ENCODE measurements at regions not wholly inside any gene's neighbourhood (a gene's known extent, or its start where the extent isn't known, plus 50 kb on each side); places are given as distances from the start of the nearest gene placed in this dataset.
"Not testable (repeated sequence)": the region's sequence is repeated elsewhere in the genome, so short reads cannot be mapped to it uniquely, and the experiment has no call there.

- no peak for DNase-seq (ENCODE audit: low read depth)
Observed at GRCh38 chr11:70592641-70593165, 194.4 kb downstream of the CTTN start.

- no peak for DNase-seq (ENCODE audit: low read depth)
Observed at GRCh38 chr11:70593446-70593983, 195.2 kb downstream of the CTTN start.

DNA sequence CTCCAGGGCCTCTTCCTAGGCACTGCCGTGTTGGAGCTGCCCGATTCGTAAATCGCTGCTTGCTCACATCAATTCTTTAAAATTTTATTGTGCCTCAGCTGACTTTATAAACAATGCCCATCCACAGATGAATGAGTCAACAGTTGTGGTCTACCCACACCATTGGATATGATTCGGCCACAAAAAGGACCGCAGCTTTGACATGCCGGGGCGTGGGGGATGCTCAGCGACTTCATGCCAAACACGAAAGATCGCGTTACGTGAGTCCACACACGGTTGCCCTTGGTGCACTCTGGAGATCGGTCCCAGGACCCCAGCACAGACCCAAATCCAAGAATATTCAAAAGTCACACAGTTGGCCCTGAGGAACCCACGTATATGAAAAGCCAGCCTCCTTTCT, 195.7 kb downstream of the CTTN start:
- no peak for DNase-seq (ENCODE audit: low read depth)

- no peak for DNase-seq (ENCODE audit: low read depth)
Observed at GRCh38 chr11:70594606-70595005, 196.3 kb downstream of the CTTN start.

DNA sequence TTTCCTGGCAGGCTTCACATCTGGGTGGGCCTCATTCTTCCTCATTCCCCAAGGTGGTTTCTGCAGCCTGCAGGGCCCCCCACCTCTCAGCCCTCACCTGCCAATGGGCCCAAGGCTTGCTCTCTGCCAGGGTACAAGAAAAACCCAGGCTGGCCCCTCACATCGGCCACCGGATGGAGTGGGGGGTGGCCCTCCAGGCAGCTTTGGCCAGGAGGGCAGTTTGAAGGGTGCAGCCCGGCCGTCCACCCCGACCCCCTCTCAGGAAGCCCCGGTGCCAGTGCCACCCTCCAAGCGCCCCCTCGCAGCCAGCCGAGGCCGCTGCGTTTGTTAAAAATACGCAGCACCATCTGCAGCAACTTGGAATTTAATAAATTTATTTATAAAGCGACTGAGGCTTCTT, 196.7 kb downstream of the CTTN start:
- no peak for DNase-seq (ENCODE audit: low read depth)

DNA sequence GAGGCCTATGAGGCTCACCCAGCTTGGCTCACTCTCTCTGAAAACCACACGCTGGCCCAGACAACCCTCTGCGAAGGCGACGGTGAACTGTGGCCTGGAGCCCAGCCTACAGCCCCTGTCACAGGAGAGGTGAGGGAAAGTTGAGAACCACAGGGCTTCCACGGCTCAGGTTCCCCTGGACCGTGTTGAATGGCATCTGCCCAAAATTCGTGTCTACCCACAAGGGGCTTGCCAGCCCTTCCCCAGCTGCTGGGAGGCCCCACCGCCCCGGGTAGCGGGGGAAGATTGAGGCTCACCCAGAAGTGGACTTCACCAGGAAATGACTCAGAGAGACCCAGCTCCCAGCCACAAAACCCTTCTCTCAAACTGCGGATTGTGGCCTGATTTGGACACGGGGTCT, 197.1 kb downstream of the CTTN start:
- no peak for DNase-seq (ENCODE audit: low read depth)

- no peak for DNase-seq (ENCODE audit: low read depth)
Observed at GRCh38 chr11:70596091-70596490, 197.8 kb downstream of the CTTN start.

DNA sequence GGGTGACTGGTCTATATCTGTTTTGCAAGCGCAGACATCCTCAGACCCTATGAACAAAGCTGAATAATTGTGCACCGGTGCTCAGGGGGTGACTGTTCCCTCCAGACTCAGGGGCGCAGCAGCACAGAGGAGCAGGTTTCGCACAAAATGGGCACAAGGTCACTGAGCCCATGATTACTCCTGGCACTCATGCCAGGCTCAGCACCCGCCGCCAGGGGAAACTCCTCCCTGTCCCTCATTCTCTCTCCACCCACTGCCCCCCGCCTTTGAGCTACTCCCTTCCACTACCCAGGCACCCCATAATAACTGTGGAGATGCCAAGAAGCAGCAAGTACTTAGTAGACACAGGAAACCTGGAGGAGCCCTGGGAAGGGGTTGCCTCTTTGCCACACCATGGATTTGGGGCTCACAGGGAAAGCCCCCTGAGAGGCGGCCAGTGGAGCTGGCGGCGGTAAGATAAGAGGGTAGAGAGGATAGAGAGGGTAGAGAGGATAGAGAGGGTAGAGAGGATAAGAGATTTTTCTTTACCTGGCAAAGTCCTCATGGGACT, 198.8 kb downstream of the CTTN start:
- no peak for DNase-seq (ENCODE audit: low read depth)

DNA sequence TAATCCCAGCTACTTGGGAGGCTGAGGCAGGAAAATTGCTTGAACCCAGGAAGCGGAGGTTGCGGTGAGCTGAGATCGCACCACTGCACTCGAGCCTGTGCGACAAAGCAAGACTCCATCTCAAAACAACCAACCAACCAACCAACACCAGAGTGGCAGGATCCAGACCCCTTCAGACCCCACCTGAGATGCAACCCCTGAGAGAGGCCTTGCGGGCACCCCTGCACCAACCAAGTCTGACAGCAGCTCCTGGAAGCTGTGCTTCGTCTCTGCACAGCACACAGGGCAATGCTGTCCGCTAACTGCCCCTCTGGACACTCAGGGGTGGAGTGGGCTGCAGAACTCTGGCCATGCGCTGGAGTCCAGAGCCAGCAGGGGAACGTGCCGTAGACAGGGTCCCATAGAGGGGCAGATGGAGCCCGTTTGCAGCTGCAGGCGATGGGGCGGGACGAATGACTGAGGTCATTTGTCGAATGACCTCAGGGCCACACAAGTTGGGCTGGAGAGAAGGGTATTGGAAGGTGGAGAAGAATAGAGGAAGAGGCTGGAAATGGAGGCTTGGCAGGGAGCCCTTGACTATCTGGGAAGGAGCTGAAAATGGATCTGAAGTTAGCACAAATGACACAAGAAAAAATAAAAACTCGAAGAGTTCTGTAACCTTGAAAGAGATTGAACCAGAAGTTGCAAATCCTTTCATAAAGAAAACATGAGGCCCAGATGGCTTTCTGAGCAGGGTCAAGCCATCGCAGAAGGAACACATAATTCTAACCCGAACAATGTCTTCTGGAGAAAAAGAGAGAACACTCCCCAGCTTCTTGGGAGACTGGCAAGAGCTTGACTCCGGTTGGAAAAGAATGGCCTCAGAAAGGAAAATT, 199.7 kb downstream of the CTTN start:
- no peak for DNase-seq (ENCODE audit: low read depth)

GRCh38 chr11:70600911-70601415, 202.6 kb downstream of the CTTN start:
- DNase-seq (ENCODE audit: low read depth), result not testable (repeated sequence)

DNA sequence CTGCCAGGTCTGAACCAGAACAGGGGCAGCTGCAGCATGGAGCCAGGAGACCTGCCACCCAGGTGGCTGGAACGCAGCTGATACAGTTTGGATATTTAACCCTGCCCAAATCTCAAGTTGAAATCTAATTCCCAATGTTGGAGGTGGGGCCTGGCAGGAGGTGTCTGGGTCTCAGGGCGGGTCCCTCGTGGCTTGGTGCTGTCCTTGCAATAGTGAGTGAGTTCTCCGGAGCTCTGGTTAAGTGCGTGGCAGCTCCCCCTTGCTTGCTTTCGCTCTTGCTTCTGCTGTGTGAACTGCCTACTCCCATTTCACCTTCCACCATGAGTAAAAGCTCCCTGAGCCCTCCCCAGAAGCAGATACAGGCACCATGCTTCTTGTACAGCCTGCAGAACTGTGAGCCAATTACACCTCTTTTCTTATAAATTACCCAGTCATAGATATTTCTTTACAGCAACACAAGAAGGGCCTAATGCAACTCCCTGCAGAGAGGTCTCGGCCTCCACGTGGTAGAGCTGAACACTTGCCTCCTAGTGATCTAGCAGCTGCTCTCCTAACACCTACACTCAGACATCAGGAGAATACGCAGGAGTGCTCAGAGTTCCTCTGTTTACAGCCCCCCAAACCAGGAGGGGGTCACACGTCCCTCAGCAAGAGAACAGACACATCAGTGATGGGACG, 203.7 kb downstream of the CTTN start:
- DNase-seq (ENCODE audit: low read depth), result no peak

- no peak for DNase-seq (ENCODE audit: low read depth)
Observed at GRCh38 chr11:70603114-70603755, 204.9 kb downstream of the CTTN start.

DNA sequence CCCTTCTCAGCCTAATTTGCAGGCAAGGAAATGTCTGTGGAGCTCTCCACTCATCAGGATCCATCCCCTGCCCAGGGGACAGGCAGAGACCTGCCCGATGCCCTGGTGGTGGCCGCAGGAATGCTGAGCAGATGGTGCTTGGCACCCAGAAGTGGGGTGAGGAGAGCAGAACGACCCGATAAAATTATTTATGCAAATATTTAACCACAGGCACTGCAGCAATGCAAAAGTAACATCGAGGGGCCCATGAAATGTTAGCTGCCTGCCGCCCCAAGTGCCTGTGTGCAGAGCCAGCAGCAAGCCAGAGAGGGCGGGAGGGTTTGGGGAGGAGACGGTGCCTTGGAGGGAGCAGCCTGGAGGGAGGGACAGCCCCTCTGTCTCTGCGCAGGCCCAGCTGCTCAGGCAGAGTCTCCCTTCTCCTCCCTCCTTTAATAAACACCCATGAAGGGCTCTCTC, 205.5 kb downstream of the CTTN start:
- DNase-seq (ENCODE audit: low read depth), result no peak

GRCh38 chr11:70604221-70604620, 205.9 kb downstream of the CTTN start:
- no peak for DNase-seq (ENCODE audit: low read depth)

DNA sequence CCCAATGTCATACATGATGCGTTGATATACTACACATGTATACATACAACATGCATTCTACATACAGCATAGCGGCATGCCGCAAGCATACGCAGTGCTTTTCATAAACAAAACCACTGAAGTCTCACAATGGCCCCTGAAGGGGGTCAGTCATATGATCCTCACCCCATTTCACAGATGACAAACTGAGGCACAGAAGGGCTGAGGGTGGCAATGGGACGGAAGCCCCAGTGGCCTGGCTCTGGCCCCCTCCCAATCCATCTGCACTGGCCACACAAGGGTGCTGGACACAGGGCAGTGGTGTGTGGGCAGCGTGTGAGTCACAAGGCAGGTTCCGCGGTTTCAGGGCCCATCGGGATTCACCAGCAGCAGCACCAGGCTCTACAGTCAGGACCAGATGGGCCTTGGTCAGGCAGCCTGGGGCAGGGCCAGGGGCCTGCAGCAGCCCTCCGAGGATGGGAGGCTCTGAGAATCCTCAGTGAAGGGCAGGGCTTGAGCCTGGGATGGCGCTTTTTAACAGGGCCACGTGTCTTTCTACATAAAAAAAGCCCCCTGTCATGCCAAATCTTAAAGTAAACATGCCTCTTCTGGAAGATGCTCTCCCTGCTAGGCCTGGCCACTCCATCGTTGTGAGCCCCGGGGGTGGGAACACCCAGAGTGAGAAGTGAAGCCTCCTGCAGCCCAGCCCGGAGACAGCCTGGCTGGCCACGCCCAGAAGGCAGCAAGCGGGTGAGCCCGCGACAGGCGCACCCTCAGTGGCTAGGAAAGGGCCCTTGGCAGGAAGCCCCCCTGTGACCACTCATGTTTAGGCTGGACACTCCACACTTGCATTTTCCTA, 206.5 kb downstream of the CTTN start:
- DNase-seq (ENCODE audit: low read depth), result no peak

- no peak for DNase-seq (ENCODE audit: low read depth)
Observed at GRCh38 chr11:70605468-70605815, 207.1 kb downstream of the CTTN start.

DNA sequence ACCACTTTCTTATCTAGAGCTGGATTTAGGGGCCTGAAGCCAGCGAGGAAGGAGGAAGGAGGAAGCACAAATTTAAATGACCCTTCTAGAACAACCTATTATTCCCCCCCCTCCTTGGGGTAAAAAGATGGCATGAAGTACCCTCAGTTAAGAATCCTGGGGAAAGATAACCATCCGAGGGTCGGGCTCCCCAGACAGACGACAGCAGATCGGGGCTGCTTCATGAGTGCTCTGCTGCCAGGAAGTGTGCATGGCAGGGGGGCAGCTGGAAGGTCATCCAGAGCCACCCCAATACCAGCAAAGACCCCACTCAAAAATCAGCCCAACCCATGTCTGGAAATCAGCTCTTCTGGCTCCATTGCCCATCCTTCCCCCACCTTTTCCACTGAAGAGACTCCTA, 207.5 kb downstream of the CTTN start:
- DNase-seq (ENCODE audit: low read depth), result no peak

DNA sequence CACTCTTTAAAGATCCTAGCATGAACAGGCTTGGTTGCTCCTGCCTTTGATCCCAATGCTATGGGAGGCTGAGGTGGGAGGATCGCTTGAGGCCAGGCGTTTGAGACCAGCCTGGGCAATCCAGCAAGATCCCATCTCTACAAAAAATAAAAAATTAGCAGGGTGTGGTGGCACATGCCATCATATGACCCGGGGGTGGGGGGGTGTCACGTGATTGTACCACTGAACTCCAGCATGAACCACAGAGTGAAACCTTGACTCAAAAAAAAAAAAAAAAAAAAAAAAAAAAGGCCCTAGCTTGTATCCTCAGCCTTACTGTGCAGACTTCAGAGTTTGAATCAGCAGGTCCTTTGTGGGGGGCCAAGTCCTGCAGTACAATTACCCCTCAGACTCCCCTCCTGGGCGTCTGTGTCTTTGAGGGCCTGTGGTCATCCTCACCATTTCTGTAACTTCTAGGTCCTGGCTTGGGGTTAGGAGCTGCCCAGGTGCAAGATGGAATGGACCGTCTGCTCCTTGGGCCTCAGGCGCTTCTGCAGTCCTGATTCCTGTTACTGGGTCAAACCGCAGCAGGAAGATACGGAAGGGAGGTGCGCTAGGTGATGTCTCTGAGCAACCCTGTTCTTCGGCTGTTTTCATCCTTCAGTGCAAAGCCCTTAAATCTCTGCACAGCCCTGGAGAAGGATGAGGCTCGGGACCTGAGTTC, 208.1 kb downstream of the CTTN start:
- DNase-seq (ENCODE audit: low read depth), result no peak

DNA sequence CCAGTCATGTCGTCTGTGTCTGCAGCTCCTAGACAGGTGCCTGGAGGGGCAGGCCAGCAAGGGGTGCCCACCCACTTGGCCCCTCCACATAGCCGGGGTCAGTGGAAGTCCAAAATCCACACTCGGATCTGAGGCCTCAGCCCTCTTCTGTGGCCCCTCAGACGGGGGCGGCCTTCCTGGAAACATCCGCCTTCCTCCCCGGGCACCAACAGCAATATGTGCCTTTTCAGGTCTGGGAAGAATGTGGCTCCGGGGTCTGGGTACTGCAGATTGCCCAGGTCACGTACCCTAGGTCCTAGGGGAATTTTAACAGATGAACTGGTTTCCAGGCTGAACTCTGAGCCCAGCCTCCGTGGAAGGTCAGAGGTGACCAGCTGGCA, 208.6 kb downstream of the CTTN start:
- DNase-seq (ENCODE audit: low read depth), result no peak

DNA sequence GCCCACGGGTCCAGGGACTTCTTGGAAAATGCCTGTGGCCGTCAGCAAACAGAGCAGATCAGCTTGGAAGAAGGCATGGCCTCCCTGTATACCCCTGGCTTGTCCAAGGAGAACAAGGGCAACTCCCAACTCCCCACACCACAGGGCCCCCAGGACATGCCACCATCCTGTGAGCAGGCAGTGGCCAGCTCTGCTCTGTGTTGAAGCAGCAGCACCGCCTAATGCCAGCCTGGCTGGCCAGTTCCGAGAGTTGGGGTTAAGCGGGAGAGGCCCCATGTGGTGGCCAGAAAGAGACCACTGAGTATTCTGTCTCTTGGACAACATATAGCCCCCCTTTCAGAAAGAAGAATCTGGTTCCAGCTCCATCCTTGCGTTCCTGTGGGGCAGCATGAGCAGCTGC, 209.2 kb downstream of the CTTN start:
- no peak for DNase-seq (ENCODE audit: low read depth)
